ENCODE measurements at regions not wholly inside any gene's neighbourhood (a gene's known extent, or its start where the extent isn't known, plus 50 kb on each side); places are given as distances from the start of the nearest gene placed in this dataset.

- ChIA-PET POLR2A (interaction anchor here (0.7 to 5.0 kb wide), 16 partner anchors 11 to 283 kb away, joined by 3 to 39 read pairs (median 4); partner anchors contain the start of gene DUSP22), SMC1A (ENCODE audit: uncharacterized antibody, unreplicated experiment) (interaction anchor here (0.6 to 24.5 kb wide), 33 partner anchors 8 to 269 kb away, joined by 3 to 748 read pairs (median 7); partner anchors contain the start of gene DUSP22), CTCF (interaction anchor here (0.6 to 3.1 kb wide), 14 partner anchors 11 to 175 kb away, joined by 3 to 21 read pairs (median 4); no protein-coding TSS in a partner anchor), RAD21 (ENCODE audit: unreplicated experiment) (interaction anchor here (0.8 to 15.0 kb wide), 31 partner anchors 6 to 296 kb away, joined by 3 to 519 read pairs (median 16); partner anchors contain the start of genes DUSP22 and IRF4)
- in situ Hi-C loops (cut with MboI) (no loop called here), intact Hi-C loops (cut with micrococcal nuclease; ENCODE audit: unreplicated experiment) (loop anchor here (1.0 to 10.0 kb wide), 5 partner anchors 23 to 363 kb away; partner anchors contain the start of gene IRF4)
- FAIRE-seq (peak; percentile 86), ATAC-seq (peak; percentile 49), DNase-seq (ENCODE audit: low read depth, low spot score) (peak; percentile 98)
- no peak overlapping the region for H3K4me3 ChIP-seq
- H3K27ac ChIP-seq (ENCODE audit: control insufficient read depth, insufficient read depth) = peak overlapping the region; percentile 94
- peak overlapping the region; percentile 57 for H3K4me2 ChIP-seq (ENCODE audit: control insufficient read depth, insufficient read depth)
- H3K9me3 ChIP-seq (replicated peaks; ENCODE audit: control insufficient read depth, insufficient read depth, low read length) = no peaks in the 10 kb centered on the region
- H3K27me3 ChIP-seq (replicated peaks in 1 of 2; ENCODE audit: control insufficient read depth in 2 of 2, insufficient read depth in 2 of 2, low read length in 1 of 2) = no peaks in the 10 kb centered on the region
- TSS peak; percentile 60 for BruUV-seq (replicated peaks)
- WGBS (ENCODE audit: insufficient coverage, insufficient replicate concordance, low lambda C conversion rate, missing lambda C conversion rate) = under 1% methylated on average over 15 of the region's 15 CpGs
- H3K9ac ChIP-seq (ENCODE audit: control insufficient read depth, insufficient read depth, low read length) = peak overlapping the region; percentile 78
- peaks cover 25% of the 10 kb centered on the region for H3K79me2 ChIP-seq (ENCODE audit: control insufficient read depth, insufficient read depth, low read length)
- H3K4me1 ChIP-seq (ENCODE audit: control insufficient read depth, insufficient read depth, low read length) = peaks cover 91% of the 10 kb centered on the region
- no peaks in the 10 kb centered on the region for H4K20me1 ChIP-seq (ENCODE audit: control insufficient read depth, insufficient read depth)
- no peak overlapping the region; the same call in 1 of the 2 replicates for H2AFZ ChIP-seq (ENCODE audit: control insufficient read depth, low read depth, low read length)
- H3K36me3 ChIP-seq (ENCODE audit: control insufficient read depth in 2 of 2, insufficient read depth in 2 of 2, low read length in 1 of 2) = no peaks in the 10 kb centered on the region
- TF ChIP-seq ZNF687 (IDR thresholded peaks at IDR 0.05) (peak; percentile 69), POLR2A (IDR thresholded peaks at IDR 0.05; ENCODE audit: low read depth, low read length) (peak; percentile 64), JUNB (IDR thresholded peaks at IDR 0.05) (peak; percentile 88), EED (IDR thresholded peaks at IDR 0.05; ENCODE audit: low read depth) (peak; percentile 98), RELA (IDR thresholded peaks at IDR 0.05; ENCODE audit: borderline replicate concordance, partially characterized antibody) (peak; percentile 42), ZNF217 (IDR thresholded peaks at IDR 0.05) (0 out of 2 replicates have a peak, but pooled peaks have one; percentile 43), BCL11A (IDR thresholded peaks at IDR 0.05; ENCODE audit: low read depth, low read length) (peak; percentile 86), EGR1 (IDR thresholded peaks at IDR 0.05; ENCODE audit: borderline replicate concordance in 1 of 2, low read depth in 2 of 2, low read length in 2 of 2) (peak in 1 of 2 experiments; percentile 79; a peak in 2 of 3 replicates), USF2 (IDR thresholded peaks at IDR 0.05; ENCODE audit: borderline replicate concordance, low read depth, low read length) (no peak), MXI1 (IDR thresholded peaks at IDR 0.05; ENCODE audit: low read depth, low read length) (no peak), MEF2A (IDR thresholded peaks at IDR 0.05; ENCODE audit: insufficient read depth, low read depth, low read length) (peak; percentile 91), TARDBP (IDR thresholded peaks at IDR 0.05; ENCODE audit: borderline replicate concordance) (peak; percentile 76), ZBED1 (IDR thresholded peaks at IDR 0.05; ENCODE audit: borderline replicate concordance) (peak; percentile 94), SMARCA5 (IDR thresholded peaks at IDR 0.05) (peak; percentile 65), KLF5 (IDR thresholded peaks at IDR 0.05; ENCODE audit: partially characterized antibody) (no peak), CREM (IDR thresholded peaks at IDR 0.05; ENCODE audit: low read depth) (peak; percentile 80), SRF (IDR thresholded peaks at IDR 0.05; ENCODE audit: low read depth in 2 of 2, low read length in 2 of 2) (no peak), POU2F2 (IDR thresholded peaks at IDR 0.05; ENCODE audit: borderline replicate concordance, low read depth, low read length) (peak; percentile 79; the same call in 2 of the 3 replicates), GATAD2B (conservative IDR thresholded peaks at IDR 0.05; ENCODE audit: low read depth) (peak; percentile 99), IKZF1 (conservative IDR thresholded peaks at IDR 0.05) (peak; percentile 92), SREBF1 (IDR thresholded peaks at IDR 0.05; ENCODE audit: low read length) (no peak; the same call in 1 of the 2 replicates)
These were observed 63.2 kb upstream of the DUSP22 start for GRCh38 chr6:228881-229651.
